GM12874 (cell line): ENCODE measurements at regions not wholly inside any gene's neighbourhood (a gene's known extent, or its start where the extent isn't known, plus 50 kb on each side); places are given as distances from the start of the nearest gene placed in this dataset.

Experiments used
- CTCF ChIP-seq: IDR thresholded peaks from 2 replicates; pipeline ENCODE4 v1.5.1; 2011; ENCODE audit warnings: low read depth, mild to moderate bottlenecking, control low read depth, low read length, moderate library complexity; ENCODE audit not compliant: insufficient read depth

GRCh38 chr4:79827283-79827682, 245.7 kb downstream of the ANTXR2 start:
- TF ChIP-seq CTCF: no peak

- no peak for TF ChIP-seq CTCF
These were observed 249.8 kb downstream of the ANTXR2 start for GRCh38 chr4:79823148-79823763.

- no peak for TF ChIP-seq CTCF
These were observed 252.6 kb downstream of the ANTXR2 start for GRCh38 chr4:79820427-79820826.

- TF ChIP-seq CTCF: no peak
These were observed 275.0 kb downstream of the ANTXR2 start for GRCh38 chr4:79798047-79798446.

GRCh38 chr4:79796948-79797347, 276.1 kb downstream of the ANTXR2 start:
- TF ChIP-seq CTCF: no peak

GRCh38 chr4:79788884-79789283, 284.1 kb downstream of the ANTXR2 start:
- TF ChIP-seq CTCF: no peak

- TF ChIP-seq CTCF: no peak
These were observed 292.9 kb downstream of the ANTXR2 start for GRCh38 chr4:79780129-79780528.

GRCh38 chr4:79772510-79772909, 300.5 kb downstream of the ANTXR2 start:
- no peak for TF ChIP-seq CTCF
